Neuronal stem cell (in vitro differentiated cells): ENCODE measurements at regions not wholly inside any gene's neighbourhood (a gene's known extent, or its start where the extent isn't known, plus 50 kb on each side); places are given as distances from the start of the nearest gene placed in this dataset.

ENCODE experiments used
- DNase-seq: peaks from one replicate; pipeline ENCODE4 v3.0.0-alpha.2; 2013; ENCODE audit warnings: low spot score
- H2AFZ ChIP-seq: one replicate; pipeline ENCODE4 v1.6.1; 2013; ENCODE audit warnings: mild to moderate bottlenecking, low read length, inconsistent platforms
- H2AK5ac ChIP-seq: 2 replicates; pipeline ENCODE4 v1.6.1; 2013; ENCODE audit warnings: low read depth, mild to moderate bottlenecking, inconsistent platforms, low read length, moderate library complexity, mixed read lengths
- H2BK120ac ChIP-seq: 2 replicates; pipeline ENCODE4 v1.6.1; 2013; ENCODE audit warnings: low read depth, mild to moderate bottlenecking, inconsistent platforms, low read length, moderate library complexity, mixed read lengths
- H2BK12ac ChIP-seq: one replicate; pipeline ENCODE4 v1.6.1; 2013; ENCODE audit warnings: low read length, inconsistent platforms
- H2BK15ac ChIP-seq: 2 replicates; pipeline ENCODE4 v1.6.1; 2013; ENCODE audit warnings: mild to moderate bottlenecking, low read length, inconsistent platforms, mixed read lengths
- H2BK5ac ChIP-seq: one replicate; pipeline ENCODE4 v1.6.1; 2013; ENCODE audit warnings: inconsistent platforms, mild to moderate bottlenecking, low read length, moderate library complexity
- H3K14ac ChIP-seq: one replicate; pipeline ENCODE4 v1.6.1; 2013; ENCODE audit warnings: low read length, inconsistent platforms
- H3K18ac ChIP-seq: 2 replicates; pipeline ENCODE4 v1.6.1; 2013; ENCODE audit warnings: low read length, inconsistent platforms
- H3K23ac ChIP-seq: 2 replicates; pipeline ENCODE4 v1.6.1; 2013; ENCODE audit warnings: low read depth, mild to moderate bottlenecking, mixed read lengths, low read length, inconsistent platforms; ENCODE audit not compliant: poor library complexity
- H3K27ac ChIP-seq: replicated peaks from 3 replicates; pipeline ENCODE4 v1.5.1; 2013; ENCODE audit warnings: low read length, inconsistent platforms
- H3K27me3 ChIP-seq, 3 experiments: 2 replicates each; pipeline ENCODE4 v1.6.1; 2013; ENCODE audit warnings: low read length in 3 of 3, mild to moderate bottlenecking in 2 of 3, inconsistent platforms in 1 of 3, low read depth in 1 of 3, mixed read lengths in 1 of 3, moderate library complexity in 1 of 3; ENCODE audit not compliant: control insufficient read depth in 3 of 3, insufficient read depth in 3 of 3
- H3K36me3 ChIP-seq, 2 donors: replicated peaks in 1 of 2; 2 replicates each; pipeline ENCODE4 v1.6.1; 2013; ENCODE audit warnings: low read length in 2 of 2; ENCODE audit not compliant: control insufficient read depth in 2 of 2, insufficient read depth in 2 of 2
- H3K4ac ChIP-seq: 2 replicates; pipeline ENCODE4 v1.6.1; 2013; ENCODE audit warnings: inconsistent platforms, mild to moderate bottlenecking, low read length, moderate library complexity
- H3K4me1 ChIP-seq, 2 donors: 1 replicate in 1 of 2; 2 replicates in 1 of 2; pipeline ENCODE4 v1.6.1; 2013; ENCODE audit warnings: low read length in 2 of 2, low read depth in 1 of 2; ENCODE audit not compliant: control insufficient read depth in 2 of 2, insufficient read depth in 1 of 2
- H3K4me2 ChIP-seq: one replicate; pipeline ENCODE4 v1.6.1; 2013; ENCODE audit warnings: mild to moderate bottlenecking, low read length, inconsistent platforms; ENCODE audit not compliant: insufficient read depth, poor library complexity, severe bottlenecking
- H3K4me3 ChIP-seq, 2 donors: 2 replicates each; pipeline ENCODE4 v1.5.1; 2013; ENCODE audit warnings: low read length in 2 of 2, mild to moderate bottlenecking in 2 of 2, inconsistent platforms in 1 of 2, moderate library complexity in 1 of 2
- H3K79me1 ChIP-seq: one replicate; pipeline ENCODE4 v1.6.1; 2013; ENCODE audit warnings: low read depth, mild to moderate bottlenecking, inconsistent platforms, low read length, moderate library complexity
- H3K9ac ChIP-seq: one replicate; pipeline ENCODE4 v1.6.1; 2013; ENCODE audit warnings: mild to moderate bottlenecking, low read depth, low read length, inconsistent platforms; ENCODE audit not compliant: poor library complexity
- H3K9me3 ChIP-seq, 2 donors: replicated peaks in 1 of 2; 2 replicates each; pipeline versions ENCODE3 to v1.6.1; 2013; ENCODE audit warnings: low read length in 2 of 2, mild to moderate bottlenecking in 2 of 2, inconsistent platforms in 1 of 2, low read depth in 1 of 2, mixed read lengths in 1 of 2, moderate library complexity in 1 of 2; ENCODE audit not compliant: control insufficient read depth in 2 of 2, insufficient read depth in 1 of 2
- H4K8ac ChIP-seq: one replicate; pipeline ENCODE4 v1.6.1; 2013; ENCODE audit warnings: low read depth, mild to moderate bottlenecking, inconsistent platforms, low read length, moderate library complexity
- H4K91ac ChIP-seq: one replicate; pipeline ENCODE4 v1.6.1; 2013; ENCODE audit warnings: low read length, low read depth, mild to moderate bottlenecking, inconsistent platforms; ENCODE audit not compliant: poor library complexity
- WGBS, 2 donors: extraction: QIAGEN DNeasy Blood & Tissue Kit; methylation state at CpG; one replicate each; pipeline ENCODE4 v1.1.7; 2013; ENCODE audit warnings: missing lambda C conversion rate in 2 of 2, mixed read lengths in 1 of 2; ENCODE audit not compliant: insufficient read length in 2 of 2, insufficient replicate concordance in 1 of 2; ENCODE audit errors: extremely low coverage in 2 of 2; 5-methylcytosine and 5-hydroxymethylcytosine counted together

- H3K27ac ChIP-seq: no peak overlapping the region
- H2BK12ac ChIP-seq: no peak overlapping the region
- no peak overlapping the region for H3K4ac ChIP-seq
- no peaks in the 10 kb centered on the region for H3K9me3 ChIP-seq
- no peak overlapping the region for H4K8ac ChIP-seq
- no peak overlapping the region for H2BK5ac ChIP-seq
- H4K91ac ChIP-seq: no peak overlapping the region
- no peak overlapping the region for H3K18ac ChIP-seq
- H3K23ac ChIP-seq: no peak overlapping the region
- peaks cover 0 to 6% of the 10 kb centered on the region in 2 donors for H3K4me1 ChIP-seq
- no peak overlapping the region for H3K9ac ChIP-seq
- no peak overlapping the region for H2AK5ac ChIP-seq
- peak overlapping the region; percentile 66 for H2AFZ ChIP-seq
- H3K27me3 ChIP-seq: peaks cover 0 to 9% (median 0%) of the 10 kb centered on the region in 3 experiments
- peak overlapping the region in 1 of 2 donors; percentile 15 for H3K4me3 ChIP-seq
- H3K79me1 ChIP-seq: no peaks in the 10 kb centered on the region
- no peaks in the 10 kb centered on the region for H3K36me3 ChIP-seq
- no CpG with 5 or more reads among the region's 8 CpGs for WGBS, 2 donors
- no peak overlapping the region for H3K4me2 ChIP-seq
- no peak for DNase-seq
- no peak overlapping the region for H2BK15ac ChIP-seq
- H2BK120ac ChIP-seq: no peak overlapping the region
- no peak overlapping the region for H3K14ac ChIP-seq
Observed at GRCh38 chr13:97142452-97142851, 79.7 kb upstream of the MBNL2 start.

GRCh38 chr13:97145057-97145456, 77.1 kb upstream of the MBNL2 start:
- Histone ChIP-seq H2BK12ac (no peak overlapping the region), H3K4me1 (peaks cover 0 to 2% of the 10 kb centered on the region in 2 donors), H3K9me3 (no peaks in the 10 kb centered on the region), H3K36me3 (no peaks in the 10 kb centered on the region), H2BK5ac (no peak overlapping the region), H3K18ac (no peak overlapping the region), H3K14ac (no peak overlapping the region), H3K27ac (no peak overlapping the region), H3K4ac (no peak overlapping the region), H4K91ac (no peak overlapping the region), H3K27me3 (peaks cover 0 to 5% (median 0%) of the 10 kb centered on the region in 3 experiments), H3K9ac (no peak overlapping the region), H4K8ac (no peak overlapping the region), H3K23ac (no peak overlapping the region), H2BK120ac (no peak overlapping the region), H3K4me3 (no peak overlapping the region), H2BK15ac (no peak overlapping the region), H3K79me1 (no peaks in the 10 kb centered on the region), H2AK5ac (no peak overlapping the region), H2AFZ (no peak overlapping the region), H3K4me2 (no peak overlapping the region)
- no peak for DNase-seq
- WGBS, 2 donors: no CpG with 5 or more reads among the region's 2 CpGs

GRCh38 chr13:97148894-97149293, 73.2 kb upstream of the MBNL2 start:
- H2BK120ac ChIP-seq: no peak overlapping the region
- no peak overlapping the region for H4K8ac ChIP-seq
- H3K4me2 ChIP-seq: no peak overlapping the region
- H3K4ac ChIP-seq: no peak overlapping the region
- no peak overlapping the region for H3K4me3 ChIP-seq
- H3K9ac ChIP-seq: no peak overlapping the region
- no peak overlapping the region for H2BK12ac ChIP-seq
- no CpG with 5 or more reads among the region's 4 CpGs for WGBS, 2 donors
- no peak overlapping the region for H4K91ac ChIP-seq
- no peak overlapping the region for H3K18ac ChIP-seq
- no peaks in the 10 kb centered on the region for H3K79me1 ChIP-seq
- no peak overlapping the region for H3K27ac ChIP-seq
- H3K27me3 ChIP-seq: no peaks in the 10 kb centered on the region
- H3K23ac ChIP-seq: no peak overlapping the region
- no peak overlapping the region for H2BK5ac ChIP-seq
- DNase-seq: no peak
- H3K14ac ChIP-seq: no peak overlapping the region
- no peaks in the 10 kb centered on the region for H3K36me3 ChIP-seq
- H3K4me1 ChIP-seq: no peaks in the 10 kb centered on the region
- H2BK15ac ChIP-seq: no peak overlapping the region
- no peaks in the 10 kb centered on the region for H3K9me3 ChIP-seq
- H2AK5ac ChIP-seq: no peak overlapping the region
- H2AFZ ChIP-seq: no peak overlapping the region

- no peaks in the 10 kb centered on the region for H3K36me3 ChIP-seq
- no peak overlapping the region for H3K9ac ChIP-seq
- no peaks in the 10 kb centered on the region for H3K4me1 ChIP-seq
- no peak overlapping the region for H2BK15ac ChIP-seq
- no peak overlapping the region for H2AFZ ChIP-seq
- H3K23ac ChIP-seq: no peak overlapping the region
- H2AK5ac ChIP-seq: no peak overlapping the region
- no peak overlapping the region for H3K4ac ChIP-seq
- no peak overlapping the region for H3K27ac ChIP-seq
- H2BK5ac ChIP-seq: no peak overlapping the region
- H3K9me3 ChIP-seq: no peaks in the 10 kb centered on the region
- WGBS, 2 donors: no CpG with 5 or more reads among the region's 2 CpGs
- H3K14ac ChIP-seq: no peak overlapping the region
- no peaks in the 10 kb centered on the region for H3K27me3 ChIP-seq
- no peaks in the 10 kb centered on the region for H3K79me1 ChIP-seq
- H3K18ac ChIP-seq: no peak overlapping the region
- H3K4me3 ChIP-seq: no peak overlapping the region
- H3K4me2 ChIP-seq: no peak overlapping the region
- no peak overlapping the region for H4K91ac ChIP-seq
- no peak overlapping the region for H4K8ac ChIP-seq
- H2BK12ac ChIP-seq: no peak overlapping the region
- no peak overlapping the region for H2BK120ac ChIP-seq
- no peak for DNase-seq
Observed at GRCh38 chr13:97160421-97160820, 61.7 kb upstream of the MBNL2 start.
